MM.1S (cell line): ENCODE measurements at regions not wholly inside any gene's neighbourhood (a gene's known extent, or its start where the extent isn't known, plus 50 kb on each side); places are given as distances from the start of the nearest gene placed in this dataset.

Experiments
- DNase-seq: peaks from one replicate; pipeline ENCODE4 v3.0.0-alpha.2; 2015
- H2AFZ ChIP-seq: fragments of 300-600 bp; sonication (generic); 2 replicates; pipeline ENCODE4 v1.6.0; 2016; ENCODE audit warnings: antibody characterized with exemption, low read length
- H3F3A ChIP-seq: fragments of 300-600 bp; sonication (generic); 2 replicates; pipeline ENCODE4 v1.6.1; 2016; ENCODE audit warnings: mild to moderate bottlenecking, antibody characterized with exemption, low read length, moderate library complexity, mixed read lengths; ENCODE audit not compliant: insufficient read depth
- H3K27ac ChIP-seq: fragments of 300-600 bp; sonication (generic); 2 replicates; pipeline ENCODE4 v1.5.1; 2016; ENCODE audit warnings: mild to moderate bottlenecking, low read length
- H3K27me3 ChIP-seq: fragments of 300-600 bp; sonication (generic); replicated peaks from 2 replicates; pipeline ENCODE4 v1.6.0; 2016; ENCODE audit warnings: low read length; ENCODE audit not compliant: insufficient read depth
- H3K36me3 ChIP-seq: fragments of 300-600 bp; sonication (generic); replicated peaks from 2 replicates; pipeline ENCODE4 v1.6.1; 2016; ENCODE audit warnings: mild to moderate bottlenecking, low read length, mixed read lengths; ENCODE audit not compliant: insufficient read depth
- H3K4me1 ChIP-seq: fragments of 300-600 bp; sonication (generic); 2 replicates; pipeline ENCODE4 v1.6.1; 2016; ENCODE audit warnings: low read length, mixed read lengths
- H3K4me2 ChIP-seq: fragments of 300-600 bp; sonication (generic); 2 replicates; pipeline ENCODE4 v1.6.0; 2016; ENCODE audit warnings: low read depth, low read length
- H3K4me3 ChIP-seq: fragments of 300-600 bp; sonication (generic); 2 replicates; pipeline ENCODE4 v1.5.1; 2016; ENCODE audit warnings: low read length, mixed read lengths
- H3K79me2 ChIP-seq: fragments of 300-600 bp; sonication (generic); 2 replicates; pipeline ENCODE4 v1.6.1; 2016; ENCODE audit warnings: mixed run types, low read length, mixed read lengths
- H3K9ac ChIP-seq: fragments of 300-600 bp; sonication (generic); 2 replicates; pipeline ENCODE4 v1.6.1; 2016; ENCODE audit warnings: low read length, mixed read lengths
- H3K9me2 ChIP-seq: fragments of 300-600 bp; sonication (generic); replicated peaks from 2 replicates; pipeline ENCODE4 v1.6.1; 2016; ENCODE audit warnings: mild to moderate bottlenecking, low read length, mixed read lengths; ENCODE audit not compliant: insufficient read depth
- H3K9me3 ChIP-seq: fragments of 300-600 bp; sonication (generic); replicated peaks from 2 replicates; pipeline ENCODE4 v1.6.1; 2016; ENCODE audit warnings: mild to moderate bottlenecking, low read length, mixed read lengths; ENCODE audit not compliant: insufficient read depth
- H4K20me1 ChIP-seq: fragments of 300-600 bp; sonication (generic); 2 replicates; pipeline ENCODE4 v1.6.1; 2016; ENCODE audit warnings: mild to moderate bottlenecking, low read length, moderate library complexity, mixed read lengths; ENCODE audit not compliant: insufficient read depth
- EZH2 ChIP-seq: fragments of 300-600 bp; sonication (generic); optimal IDR thresholded peaks from 2 replicates; pipeline ENCODE3; 2017; ENCODE audit warnings: low read depth, mild to moderate bottlenecking, antibody characterized with exemption, low read length, mixed read lengths
- EZH2phosphoT487 ChIP-seq: fragments of 300-600 bp; sonication (generic); IDR thresholded peaks from 2 replicates; pipeline ENCODE4 v1.6.1; 2018; ENCODE audit warnings: antibody characterized with exemption, low read length
- TF ChIP-seq, protein P1 (sequence below): fragments of 300-600 bp; sonication (generic); IDR thresholded peaks from 2 replicates; pipeline ENCODE4 v1.5.1; 2016; ENCODE audit warnings: antibody characterized with exemption, low read length, mixed read lengths

DNA sequence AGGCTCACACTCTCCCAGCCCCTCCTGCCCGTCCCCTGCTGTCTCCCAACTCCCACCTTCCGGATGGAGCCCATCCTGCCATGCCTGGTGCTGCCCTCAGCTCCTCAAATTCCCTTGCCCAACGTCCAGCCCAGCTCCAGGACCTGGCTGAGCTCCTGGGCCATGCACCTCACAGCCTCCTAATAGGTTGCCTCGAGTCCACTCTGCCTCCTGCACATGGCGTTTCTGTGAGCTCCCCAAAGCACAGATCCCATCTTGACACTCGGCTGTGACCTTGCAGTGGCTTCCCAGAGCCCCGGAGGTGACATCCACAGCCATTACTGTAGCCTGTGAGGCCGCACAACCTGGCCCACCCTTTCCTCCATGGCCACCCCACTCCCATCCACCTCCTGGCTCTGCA lies 191.9 kb upstream of the SALL3 start:
- H3K36me3 ChIP-seq, result no peaks in the 10 kb centered on the region

DNA sequence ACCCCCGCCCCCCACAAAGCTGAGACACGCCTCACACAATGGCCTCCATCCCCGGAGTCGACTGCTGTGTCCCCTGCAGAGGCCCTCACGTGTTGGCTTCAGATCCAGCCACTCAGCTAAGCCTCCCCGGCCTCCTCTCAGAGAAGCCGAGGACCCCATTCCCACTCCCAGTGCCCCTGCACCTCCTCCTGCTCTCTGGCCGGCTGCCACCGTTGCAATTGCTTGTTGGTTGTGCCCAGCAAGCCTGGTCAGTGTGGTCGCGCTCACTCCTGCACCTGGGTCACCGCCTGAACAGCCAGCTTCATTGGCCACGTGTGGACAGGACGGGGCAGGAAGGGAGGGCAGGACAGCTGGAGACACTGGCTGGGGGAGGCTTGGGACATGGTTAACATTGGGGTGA lies 191.5 kb upstream of the SALL3 start:
- H2AFZ ChIP-seq, result no peak overlapping the region
- H3K9me3 ChIP-seq, result no peaks in the 10 kb centered on the region
- H3K4me3 ChIP-seq, result no peak overlapping the region
- no peaks in the 10 kb centered on the region for H3K27me3 ChIP-seq
- H3K4me2 ChIP-seq, result no peak overlapping the region
- H3K36me3 ChIP-seq, result no peaks in the 10 kb centered on the region
- H3F3A ChIP-seq, result no peaks in the 10 kb centered on the region
- DNase-seq, result no peak
- TF ChIP-seq, protein P1, sequence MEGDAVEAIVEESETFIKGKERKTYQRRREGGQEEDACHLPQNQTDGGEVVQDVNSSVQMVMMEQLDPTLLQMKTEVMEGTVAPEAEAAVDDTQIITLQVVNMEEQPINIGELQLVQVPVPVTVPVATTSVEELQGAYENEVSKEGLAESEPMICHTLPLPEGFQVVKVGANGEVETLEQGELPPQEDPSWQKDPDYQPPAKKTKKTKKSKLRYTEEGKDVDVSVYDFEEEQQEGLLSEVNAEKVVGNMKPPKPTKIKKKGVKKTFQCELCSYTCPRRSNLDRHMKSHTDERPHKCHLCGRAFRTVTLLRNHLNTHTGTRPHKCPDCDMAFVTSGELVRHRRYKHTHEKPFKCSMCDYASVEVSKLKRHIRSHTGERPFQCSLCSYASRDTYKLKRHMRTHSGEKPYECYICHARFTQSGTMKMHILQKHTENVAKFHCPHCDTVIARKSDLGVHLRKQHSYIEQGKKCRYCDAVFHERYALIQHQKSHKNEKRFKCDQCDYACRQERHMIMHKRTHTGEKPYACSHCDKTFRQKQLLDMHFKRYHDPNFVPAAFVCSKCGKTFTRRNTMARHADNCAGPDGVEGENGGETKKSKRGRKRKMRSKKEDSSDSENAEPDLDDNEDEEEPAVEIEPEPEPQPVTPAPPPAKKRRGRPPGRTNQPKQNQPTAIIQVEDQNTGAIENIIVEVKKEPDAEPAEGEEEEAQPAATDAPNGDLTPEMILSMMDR, result no peak
- no peak for TF ChIP-seq EZH2
- no peak for TF ChIP-seq EZH2phosphoT487
- no peaks in the 10 kb centered on the region for H3K9me2 ChIP-seq
- no peaks in the 10 kb centered on the region for H3K79me2 ChIP-seq
- H4K20me1 ChIP-seq, result no peaks in the 10 kb centered on the region
- H3K4me1 ChIP-seq, result no peaks in the 10 kb centered on the region
- no peak overlapping the region for H3K9ac ChIP-seq
- no peak overlapping the region for H3K27ac ChIP-seq

More for the DNA sequence above, 191.9 kb upstream of the SALL3 start:
- no peaks in the 10 kb centered on the region for H4K20me1 ChIP-seq
- no peaks in the 10 kb centered on the region for H3K27me3 ChIP-seq
- H3K9me2 ChIP-seq, result no peaks in the 10 kb centered on the region
- no peak overlapping the region for H3K27ac ChIP-seq
- no peak overlapping the region for H3K4me2 ChIP-seq
- no peak overlapping the region for H2AFZ ChIP-seq
- DNase-seq, result no peak
- H3F3A ChIP-seq, result no peaks in the 10 kb centered on the region
- H3K4me3 ChIP-seq, result no peak overlapping the region
- H3K9me3 ChIP-seq, result no peaks in the 10 kb centered on the region
- H3K9ac ChIP-seq, result no peak overlapping the region
- no peaks in the 10 kb centered on the region for H3K79me2 ChIP-seq
- H3K4me1 ChIP-seq, result no peaks in the 10 kb centered on the region
- TF ChIP-seq, protein P1, result no peak
- no peak for TF ChIP-seq EZH2phosphoT487
- TF ChIP-seq EZH2, result no peak

DNA sequence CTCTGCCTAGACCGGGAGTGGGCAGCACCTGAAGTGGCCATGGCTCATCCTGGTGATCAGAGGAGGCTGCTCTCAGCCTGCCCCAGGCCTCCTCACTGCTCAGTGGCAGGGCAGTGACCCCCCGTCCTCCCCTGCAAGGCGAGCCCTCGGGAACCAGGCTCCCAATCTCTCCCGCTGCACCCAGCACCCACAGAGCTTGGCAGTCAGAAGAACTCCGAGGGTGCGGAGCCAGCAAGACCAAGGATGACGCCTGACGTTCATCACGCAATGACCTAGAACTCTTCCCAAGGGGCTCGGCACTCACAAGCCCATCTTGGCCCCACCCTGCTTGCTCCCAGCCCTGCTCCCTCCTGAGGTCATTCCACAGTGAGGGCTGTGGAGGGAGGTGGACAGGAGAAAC lies 189.8 kb upstream of the SALL3 start:
- Histone ChIP-seq H3K27ac (no peak overlapping the region), H3K36me3 (no peaks in the 10 kb centered on the region), H3K27me3 (no peaks in the 10 kb centered on the region), H3K9ac (no peak overlapping the region), H3K9me2 (no peaks in the 10 kb centered on the region), H3K9me3 (no peaks in the 10 kb centered on the region), H4K20me1 (no peaks in the 10 kb centered on the region), H3K4me2 (no peak overlapping the region), H3F3A (no peaks in the 10 kb centered on the region), H2AFZ (no peak overlapping the region), H3K4me1 (no peaks in the 10 kb centered on the region), H3K79me2 (no peaks in the 10 kb centered on the region), H3K4me3 (no peak overlapping the region)
- TF ChIP-seq EZH2phosphoT487 (no peak), EZH2 (no peak)
- TF ChIP-seq, protein P1, result no peak
- no peak for DNase-seq
